Endothelial cell (in vitro differentiated cells): ENCODE measurements at regions not wholly inside any gene's neighbourhood (a gene's known extent, or its start where the extent isn't known, plus 50 kb on each side); places are given as distances from the start of the nearest gene placed in this dataset.
A peak's percentile ranks its signal among the peaks of the same experiment; 100 is the strongest.

ENCODE experiments used
- DNase-seq: peaks from one replicate; pipeline ENCODE4 v3.0.0; 2021; ENCODE audit warnings: low spot score
- H3K27ac Mint-ChIP-seq: one replicate; pipeline ENCODE4 v1.8.0; 2021; ENCODE audit warnings: mixed read lengths, inconsistent platforms; ENCODE audit not compliant: unreplicated experiment
- H3K27me3 Mint-ChIP-seq: one replicate; pipeline ENCODE4 v1.8.0; 2021; ENCODE audit warnings: mild to moderate bottlenecking, moderate library complexity, mixed read lengths, inconsistent platforms; ENCODE audit not compliant: unreplicated experiment
- H3K36me3 Mint-ChIP-seq: one replicate; pipeline ENCODE4 v1.8.0; 2021; ENCODE audit warnings: mild to moderate bottlenecking, low read depth, mixed read lengths, inconsistent platforms; ENCODE audit not compliant: unreplicated experiment
- H3K4me1 Mint-ChIP-seq: one replicate; pipeline ENCODE4 v1.8.0; 2021; ENCODE audit warnings: mild to moderate bottlenecking, mixed read lengths, inconsistent platforms; ENCODE audit not compliant: unreplicated experiment
- H3K4me3 Mint-ChIP-seq: one replicate; pipeline ENCODE4 v1.8.0; 2021; ENCODE audit warnings: mild to moderate bottlenecking, mixed read lengths, inconsistent platforms; ENCODE audit not compliant: unreplicated experiment
- H3K9me3 Mint-ChIP-seq: one replicate; pipeline ENCODE4 v1.8.0; 2021; ENCODE audit warnings: mixed read lengths, inconsistent platforms; ENCODE audit not compliant: unreplicated experiment
- CTCF ChIP-seq: fragments of 200-600 bp; sonication (generic); IDR thresholded peaks from one replicate; pipeline ENCODE4 v1.5.0; 2021; ENCODE audit warnings: antibody characterized with exemption; ENCODE audit not compliant: unreplicated experiment

GRCh38 chr10:124250506-124250905, 157.1 kb upstream of the CHST15 start:
- Mint-ChIP-seq H3K9me3 (no peaks in the 10 kb centered on the region), H3K4me3 (no peak overlapping the region), H3K27me3 (peaks cover 3% of the 10 kb centered on the region), H3K27ac (no peak overlapping the region), H3K36me3 (no peaks in the 10 kb centered on the region), H3K4me1 (peaks cover 20% of the 10 kb centered on the region)
- TF ChIP-seq CTCF = no peak
- DNase-seq = no peak

GRCh38 chr10:124249812-124250432, 156.5 kb upstream of the CHST15 start:
- Mint-ChIP-seq H3K4me1 (peaks cover 26% of the 10 kb centered on the region), H3K4me3 (no peak overlapping the region), H3K27me3 (peaks cover 5% of the 10 kb centered on the region), H3K9me3 (no peaks in the 10 kb centered on the region), H3K36me3 (no peaks in the 10 kb centered on the region), H3K27ac (no peak overlapping the region)
- peak; percentile 25 for TF ChIP-seq CTCF
- DNase-seq = no peak

- H3K9me3 Mint-ChIP-seq = no peaks in the 10 kb centered on the region
- DNase-seq = no peak
- no peak for TF ChIP-seq CTCF
- H3K36me3 Mint-ChIP-seq = no peaks in the 10 kb centered on the region
- no peak overlapping the region for H3K4me3 Mint-ChIP-seq
- peaks cover 30% of the 10 kb centered on the region for H3K4me1 Mint-ChIP-seq
- H3K27ac Mint-ChIP-seq = no peak overlapping the region
- H3K27me3 Mint-ChIP-seq = peaks cover 5% of the 10 kb centered on the region
Measured at GRCh38 chr10:124249196-124249595, 155.8 kb upstream of the CHST15 start.

- Mint-ChIP-seq H3K27me3 (peaks cover 5% of the 10 kb centered on the region), H3K9me3 (no peaks in the 10 kb centered on the region), H3K27ac (no peak overlapping the region), H3K4me3 (no peak overlapping the region), H3K36me3 (no peaks in the 10 kb centered on the region), H3K4me1 (peaks cover 30% of the 10 kb centered on the region)
- no peak for DNase-seq
- no peak for TF ChIP-seq CTCF
Measured at GRCh38 chr10:124248056-124249045, 155.0 kb upstream of the CHST15 start.
